ENCODE measurements at regions not wholly inside any gene's neighbourhood (a gene's known extent, or its start where the extent isn't known, plus 50 kb on each side); places are given as distances from the start of the nearest gene placed in this dataset.

DNA sequence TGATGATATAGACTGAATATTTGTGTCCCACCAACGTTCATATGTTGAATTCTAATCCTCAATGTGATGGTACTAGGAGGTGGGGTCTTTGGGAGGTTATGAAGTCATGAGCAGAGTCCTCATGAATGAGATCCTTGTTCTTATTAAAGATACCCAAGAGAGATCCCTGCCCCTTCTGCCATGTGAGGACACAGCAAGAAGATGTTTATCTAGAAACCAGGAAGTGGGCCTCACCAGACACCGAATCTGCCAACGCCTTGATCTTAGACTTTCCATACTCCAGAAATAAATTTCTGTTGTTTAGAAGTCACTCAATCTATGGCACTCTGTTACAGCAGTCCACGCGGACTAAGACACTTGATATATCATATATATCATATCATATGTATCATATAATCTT lies 67.7 kb upstream of the GCM1 start:
- no peak for TF ChIP-seq PAX5 (IDR thresholded peaks at IDR 0.05; ENCODE audit: insufficient read depth, low read length, severe bottlenecking)
- peak; percentile 37; the same call in 1 of the 2 replicates for TF ChIP-seq SPI1 (IDR thresholded peaks at IDR 0.05; ENCODE audit: low read depth, low read length)
- no peak for TF ChIP-seq POU2F2 (IDR thresholded peaks at IDR 0.05; ENCODE audit: low read depth, low read length)
- FAIRE-seq = no peak
- no peak for DNase-seq (ENCODE audit: insufficient read length, low spot score)

DNA sequence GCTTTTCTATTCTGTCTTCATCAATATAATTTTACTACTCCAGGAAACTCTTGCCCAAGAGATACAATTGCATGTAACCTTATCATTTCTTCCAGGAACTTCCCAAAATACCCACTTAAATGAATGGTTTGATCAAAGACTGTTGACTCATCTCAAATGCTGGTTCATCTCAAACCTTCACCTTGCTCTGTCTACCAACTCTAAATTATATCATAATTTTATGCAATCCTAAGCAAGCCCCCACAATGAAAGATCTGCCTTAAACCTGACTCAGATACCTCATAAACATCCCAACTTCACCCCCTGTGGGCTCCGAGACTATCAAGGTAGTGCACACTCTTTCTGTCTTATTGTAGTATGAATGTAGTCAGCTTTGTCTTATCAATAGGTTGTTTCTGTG lies 65.5 kb upstream of the GCM1 start:
- no peak for DNase-seq (ENCODE audit: insufficient read length, low spot score)
- no peak for FAIRE-seq
- no peak for TF ChIP-seq TAF1 (IDR thresholded peaks at IDR 0.05; ENCODE audit: low read depth, low read length)
- TF ChIP-seq SPI1 (IDR thresholded peaks at IDR 0.05; ENCODE audit: low read depth, low read length) = no peak

DNA sequence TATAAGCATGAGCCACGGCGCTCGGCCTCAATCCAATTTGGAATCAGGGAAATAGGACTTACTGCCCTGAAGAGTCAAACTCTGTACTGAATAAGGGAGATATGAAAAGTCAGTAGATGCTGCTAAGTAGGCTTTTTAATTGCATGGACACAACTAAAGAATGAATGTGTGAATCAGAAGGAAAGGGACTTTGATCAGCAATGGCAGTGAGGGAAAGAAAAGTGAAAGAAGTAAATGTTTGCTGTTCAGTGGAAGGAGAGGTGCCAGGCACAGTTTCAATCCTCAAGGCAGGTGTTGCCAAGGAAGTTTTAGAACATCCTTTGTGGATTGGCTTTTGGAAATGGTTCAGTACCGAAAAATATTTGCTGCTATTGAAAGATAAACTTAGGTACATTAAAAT lies 62.2 kb upstream of the GCM1 start:
- no peak for TF ChIP-seq POLR2A (IDR thresholded peaks at IDR 0.05; ENCODE audit: low read depth, low read length)
- no peak for TF ChIP-seq POU2F2 (IDR thresholded peaks at IDR 0.05; ENCODE audit: low read depth, low read length)
- TF ChIP-seq PAX5 (IDR thresholded peaks at IDR 0.05; ENCODE audit: insufficient read depth, low read length, severe bottlenecking) = no peak
- no peak for FAIRE-seq
- no peak for DNase-seq (ENCODE audit: insufficient read length, low spot score)

DNA sequence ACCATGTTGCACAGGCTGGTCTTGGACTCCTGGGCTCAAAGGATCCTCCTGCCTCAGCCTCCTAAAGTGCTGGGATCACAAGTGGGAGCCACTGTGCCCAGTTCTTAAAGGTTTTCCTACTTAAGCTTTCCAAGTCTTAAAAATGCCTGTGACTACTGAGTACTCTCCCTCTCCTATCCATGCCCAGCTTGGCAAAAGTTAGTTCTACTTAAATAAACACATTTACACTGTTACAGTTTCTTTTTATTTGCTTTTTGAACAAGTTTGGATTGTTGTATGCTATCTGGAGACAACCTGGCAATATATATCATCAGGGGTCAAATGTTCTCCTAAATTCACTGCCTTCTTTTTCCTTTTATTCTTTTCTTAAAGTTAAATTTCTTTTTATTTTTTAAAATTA lies 61.0 kb upstream of the GCM1 start:
- DNase-seq (ENCODE audit: insufficient read length, low spot score) (no peak), FAIRE-seq (no peak)

GRCh38 chr6:53205778-53206177 lies 57.1 kb upstream of the GCM1 start:
- FAIRE-seq (no peak), DNase-seq (ENCODE audit: insufficient read length, low spot score) (no peak)
- TF ChIP-seq SPI1 (IDR thresholded peaks at IDR 0.05; ENCODE audit: low read depth, low read length) = no peak
- TF ChIP-seq POLR2AphosphoS5 (IDR thresholded peaks at IDR 0.05; ENCODE audit: low read depth, low read length) = no peak
- TF ChIP-seq POU2F2 (IDR thresholded peaks at IDR 0.05; ENCODE audit: low read depth, low read length) = no peak

More for the DNA sequence above, 61.0 kb upstream of the GCM1 start:
- no peak for TF ChIP-seq TAF1 (IDR thresholded peaks at IDR 0.05; ENCODE audit: low read depth, low read length)
- TF ChIP-seq SPI1 (IDR thresholded peaks at IDR 0.05; ENCODE audit: low read depth, low read length) = no peak
- no peak for TF ChIP-seq POLR2A (IDR thresholded peaks at IDR 0.05; ENCODE audit: low read depth, low read length)
- no peak for TF ChIP-seq PAX5 (IDR thresholded peaks at IDR 0.05; ENCODE audit: insufficient read depth, low read length, severe bottlenecking)
- TF ChIP-seq POLR2AphosphoS5 (IDR thresholded peaks at IDR 0.05; ENCODE audit: low read depth, low read length) = no peak
- TF ChIP-seq POU2F2 (IDR thresholded peaks at IDR 0.05; ENCODE audit: low read depth, low read length) = no peak

DNA sequence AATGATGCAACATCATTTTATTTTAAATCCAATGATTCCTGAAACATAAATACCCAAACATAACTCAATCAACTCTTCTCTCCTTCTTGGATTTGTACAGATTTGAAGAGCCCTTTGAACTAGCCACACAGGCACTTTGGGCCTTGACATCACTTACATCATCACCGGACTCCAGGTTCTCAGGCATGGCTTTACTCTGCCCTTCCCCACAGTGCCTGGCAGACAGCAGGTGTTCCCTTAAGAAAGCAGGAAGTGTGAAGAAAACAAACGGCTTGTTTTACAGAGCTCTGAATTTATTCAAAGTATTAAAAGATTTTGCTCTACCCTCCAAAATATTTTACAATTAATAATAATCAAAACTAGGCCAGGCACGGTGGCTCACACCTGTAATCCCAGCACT lies 54.8 kb upstream of the GCM1 start:
- DNase-seq (ENCODE audit: insufficient read length, low spot score) (no peak), FAIRE-seq (no peak)
- TF ChIP-seq SPI1 (IDR thresholded peaks at IDR 0.05; ENCODE audit: low read depth, low read length) = no peak
- TF ChIP-seq POLR2A (IDR thresholded peaks at IDR 0.05; ENCODE audit: low read depth, low read length) = no peak
- no peak for TF ChIP-seq POLR2AphosphoS5 (IDR thresholded peaks at IDR 0.05; ENCODE audit: low read depth, low read length)
- TF ChIP-seq PAX5 (IDR thresholded peaks at IDR 0.05; ENCODE audit: insufficient read depth, low read length, severe bottlenecking) = no peak
- TF ChIP-seq TAF1 (IDR thresholded peaks at IDR 0.05; ENCODE audit: low read depth, low read length) = no peak
- TF ChIP-seq POU2F2 (IDR thresholded peaks at IDR 0.05; ENCODE audit: low read depth, low read length) = no peak

DNA sequence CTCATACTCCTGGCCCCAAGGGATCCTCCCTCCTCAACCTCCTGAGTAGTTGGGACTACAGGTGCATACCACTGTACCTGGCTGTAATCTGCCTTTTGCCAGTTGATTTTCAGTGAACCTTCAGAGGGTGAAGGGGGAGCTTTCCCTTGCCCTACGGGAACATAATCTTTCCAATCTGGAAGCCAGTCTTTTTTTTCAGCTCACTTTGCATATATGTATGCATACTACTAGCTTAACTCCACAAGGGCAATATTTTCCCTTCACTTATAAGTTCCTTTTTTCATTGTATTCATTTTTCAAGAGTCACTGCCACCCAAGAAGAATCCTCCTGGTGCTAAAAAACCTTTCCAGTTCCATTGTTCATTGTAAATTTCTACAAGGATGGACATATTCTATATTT lies 53.4 kb upstream of the GCM1 start:
- FAIRE-seq = no peak
- TF ChIP-seq POU2F2 (IDR thresholded peaks at IDR 0.05; ENCODE audit: low read depth, low read length) = no peak
- TF ChIP-seq PAX5 (IDR thresholded peaks at IDR 0.05; ENCODE audit: insufficient read depth, low read length, severe bottlenecking) = no peak
- TF ChIP-seq POLR2A (IDR thresholded peaks at IDR 0.05; ENCODE audit: low read depth, low read length) = no peak
- TF ChIP-seq POLR2AphosphoS5 (IDR thresholded peaks at IDR 0.05; ENCODE audit: low read depth, low read length) = no peak
- no peak for TF ChIP-seq TAF1 (IDR thresholded peaks at IDR 0.05; ENCODE audit: low read depth, low read length)
- no peak for TF ChIP-seq SPI1 (IDR thresholded peaks at IDR 0.05; ENCODE audit: low read depth, low read length)
- DNase-seq (ENCODE audit: insufficient read length, low spot score) = no peak

GRCh38 chr6:53201270-53201669 lies 52.6 kb upstream of the GCM1 start:
- no peak for FAIRE-seq
- TF ChIP-seq POLR2A (IDR thresholded peaks at IDR 0.05; ENCODE audit: low read depth, low read length) (no peak), PAX5 (IDR thresholded peaks at IDR 0.05; ENCODE audit: insufficient read depth, low read length, severe bottlenecking) (no peak), SPI1 (IDR thresholded peaks at IDR 0.05; ENCODE audit: low read depth, low read length) (no peak), POLR2AphosphoS5 (IDR thresholded peaks at IDR 0.05; ENCODE audit: low read depth, low read length) (no peak), POU2F2 (IDR thresholded peaks at IDR 0.05; ENCODE audit: low read depth, low read length) (no peak), TAF1 (IDR thresholded peaks at IDR 0.05; ENCODE audit: low read depth, low read length) (no peak)
- no peak for DNase-seq (ENCODE audit: insufficient read length, low spot score)

- FAIRE-seq (peak; percentile 16), DNase-seq (ENCODE audit: insufficient read length, low spot score) (no peak)
- TF ChIP-seq PAX5 (IDR thresholded peaks at IDR 0.05; ENCODE audit: insufficient read depth, low read length, severe bottlenecking) (no peak), POU2F2 (IDR thresholded peaks at IDR 0.05; ENCODE audit: low read depth, low read length) (no peak), SPI1 (IDR thresholded peaks at IDR 0.05; ENCODE audit: low read depth, low read length) (no peak), POLR2AphosphoS5 (IDR thresholded peaks at IDR 0.05; ENCODE audit: low read depth, low read length) (no peak), TAF1 (IDR thresholded peaks at IDR 0.05; ENCODE audit: low read depth, low read length) (no peak), POLR2A (IDR thresholded peaks at IDR 0.05; ENCODE audit: low read depth, low read length) (no peak)
These were observed 51.1 kb upstream of the GCM1 start for GRCh38 chr6:53199765-53200164.

DNA sequence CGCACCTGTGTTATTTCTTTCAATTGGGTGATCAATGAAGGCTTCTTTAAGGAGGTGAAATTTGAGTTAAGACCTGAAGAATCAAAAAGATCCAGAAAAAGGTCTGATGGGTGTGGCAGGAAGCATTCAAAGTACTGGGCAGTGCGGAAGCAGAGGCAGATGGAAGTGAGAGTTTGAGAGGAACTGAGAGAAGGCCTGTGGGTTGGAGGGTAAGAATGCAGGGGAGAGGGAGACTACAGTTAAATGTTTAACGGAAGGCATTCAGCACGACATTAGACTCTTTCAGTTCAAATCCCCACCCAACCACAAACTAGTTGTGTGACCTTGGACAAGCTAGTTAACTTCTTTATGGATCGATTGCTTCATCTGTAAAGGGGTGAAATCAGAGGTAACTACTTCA lies 50.5 kb upstream of the GCM1 start:
- FAIRE-seq (peak; percentile 83), DNase-seq (ENCODE audit: insufficient read length, low spot score) (peak; percentile 41)
- TF ChIP-seq SPI1 (IDR thresholded peaks at IDR 0.05; ENCODE audit: low read depth, low read length) = peak; percentile 98
- no peak for TF ChIP-seq PAX5 (IDR thresholded peaks at IDR 0.05; ENCODE audit: insufficient read depth, low read length, severe bottlenecking)
- peak; percentile 64 for TF ChIP-seq POU2F2 (IDR thresholded peaks at IDR 0.05; ENCODE audit: low read depth, low read length)
- no peak for TF ChIP-seq TAF1 (IDR thresholded peaks at IDR 0.05; ENCODE audit: low read depth, low read length)
- no peak for TF ChIP-seq POLR2A (IDR thresholded peaks at IDR 0.05; ENCODE audit: low read depth, low read length)
- TF ChIP-seq POLR2AphosphoS5 (IDR thresholded peaks at IDR 0.05; ENCODE audit: low read depth, low read length) = no peak
